ENCODE measurements at regions not wholly inside any gene's neighbourhood (a gene's known extent, or its start where the extent isn't known, plus 50 kb on each side); places are given as distances from the start of the nearest gene placed in this dataset.

- intact Hi-C loops (cut with micrococcal nuclease) = no loop called here
- DNase-seq (no peak), ATAC-seq (no peak)
Observed at GRCh38 chr17:72411124-72411563, 290.3 kb downstream of the SOX9 start.

GRCh38 chr17:72412650-72413076 lies 291.8 kb downstream of the SOX9 start:
- intact Hi-C loops (cut with micrococcal nuclease) = no loop called here
- ATAC-seq (peak; percentile 77), DNase-seq (peak; percentile 39)

DNA sequence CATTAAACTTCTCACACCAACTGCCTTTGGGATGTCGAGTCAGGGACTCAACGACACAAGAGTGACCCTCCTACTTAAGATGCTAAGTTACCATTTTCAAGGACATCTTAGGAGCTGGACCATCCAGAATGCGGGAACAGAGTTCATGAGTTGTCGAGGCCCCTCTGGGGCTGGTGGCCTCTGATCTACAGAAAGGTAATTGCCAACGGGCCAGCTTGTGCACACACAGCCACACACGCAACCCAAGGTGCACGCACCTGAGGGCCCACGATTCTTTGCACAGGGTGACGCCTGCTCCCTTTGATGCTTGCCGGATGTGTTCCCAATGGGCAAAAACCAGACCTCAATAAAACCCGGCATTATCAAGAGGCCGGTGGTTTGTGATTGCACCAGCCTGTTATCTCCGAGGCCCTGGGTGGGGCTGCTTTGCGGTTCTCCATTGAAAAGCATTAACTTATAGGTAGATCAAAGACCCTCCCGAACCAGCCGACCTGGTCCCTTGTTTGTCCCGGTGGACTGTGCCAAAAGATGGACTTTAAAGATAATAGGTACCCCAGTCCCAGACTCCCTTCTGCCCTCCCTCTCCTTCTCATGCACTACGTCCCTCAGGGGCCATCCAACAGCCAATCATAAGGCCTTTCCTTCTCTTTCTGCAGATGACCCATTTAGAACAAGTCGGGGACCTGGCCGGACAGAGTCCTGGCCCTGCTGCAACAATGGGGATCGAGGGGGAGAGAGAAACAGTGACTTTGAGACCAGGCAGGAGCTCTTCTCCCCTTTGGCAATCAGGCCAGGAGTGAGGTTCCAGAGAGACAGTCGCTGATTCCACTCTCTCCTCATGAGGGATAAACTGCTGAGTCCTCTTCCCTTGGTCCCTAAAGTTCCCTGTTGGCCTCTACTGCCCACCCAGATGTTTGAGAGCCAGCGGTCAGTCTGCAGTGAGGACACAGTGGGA lies 292.5 kb downstream of the SOX9 start:
- intact Hi-C loops (cut with micrococcal nuclease) = no loop called here
- DNase-seq = no peak
- ATAC-seq = no peak

DNA sequence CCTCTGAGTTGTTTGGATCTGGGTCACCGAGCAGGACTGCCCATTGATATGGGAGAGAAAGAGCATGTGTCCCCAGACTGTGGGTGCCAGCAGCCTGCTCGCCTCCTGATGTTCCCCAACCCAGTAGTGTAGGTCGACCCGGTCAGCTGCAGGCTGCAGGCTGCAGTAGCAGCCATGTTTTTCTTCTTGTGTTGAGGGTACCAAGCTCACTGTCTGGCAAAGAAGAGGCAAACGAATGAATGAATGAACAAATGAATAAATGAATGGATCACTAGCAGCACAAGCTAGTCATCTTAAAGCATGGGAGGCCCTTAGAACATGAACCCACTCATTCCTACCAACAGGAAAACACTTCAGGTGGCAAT lies 293.2 kb downstream of the SOX9 start:
- DNase-seq (no peak), ATAC-seq (no peak)
- intact Hi-C loops (cut with micrococcal nuclease) = no loop called here

- peak; percentile 68 for ATAC-seq
- peak; percentile 49 for DNase-seq
- intact Hi-C loops (cut with micrococcal nuclease) = no loop called here
Observed at GRCh38 chr17:72414967-72415853, 294.4 kb downstream of the SOX9 start.

GRCh38 chr17:72416054-72416675 lies 295.3 kb downstream of the SOX9 start:
- DNase-seq (no peak), ATAC-seq (no peak)
- intact Hi-C loops (cut with micrococcal nuclease) = no loop called here

GRCh38 chr17:72416905-72417304 lies 296.1 kb downstream of the SOX9 start:
- ATAC-seq = no peak
- DNase-seq = no peak
- intact Hi-C loops (cut with micrococcal nuclease) = no loop called here

DNA sequence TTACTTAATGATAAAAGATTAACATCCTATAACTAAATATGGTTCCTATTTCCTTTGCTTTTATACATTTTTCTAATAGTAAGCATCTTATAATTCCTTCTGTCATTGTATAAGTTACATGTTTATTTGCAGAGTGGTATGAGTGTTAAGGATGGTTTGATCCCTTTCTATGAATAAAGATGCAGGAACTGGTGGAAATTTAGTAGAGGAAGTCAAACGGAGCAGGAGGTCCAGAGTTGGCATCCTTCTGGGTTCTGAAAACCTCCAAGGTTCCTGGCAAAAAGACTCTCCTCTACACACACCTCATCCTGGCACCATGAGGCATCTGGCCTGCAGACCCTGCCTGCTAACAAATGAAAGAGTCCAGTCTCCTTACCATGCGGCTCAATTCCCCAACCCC lies 296.8 kb downstream of the SOX9 start:
- no peak for ATAC-seq
- no peak for DNase-seq
- intact Hi-C loops (cut with micrococcal nuclease) = no loop called here

DNA sequence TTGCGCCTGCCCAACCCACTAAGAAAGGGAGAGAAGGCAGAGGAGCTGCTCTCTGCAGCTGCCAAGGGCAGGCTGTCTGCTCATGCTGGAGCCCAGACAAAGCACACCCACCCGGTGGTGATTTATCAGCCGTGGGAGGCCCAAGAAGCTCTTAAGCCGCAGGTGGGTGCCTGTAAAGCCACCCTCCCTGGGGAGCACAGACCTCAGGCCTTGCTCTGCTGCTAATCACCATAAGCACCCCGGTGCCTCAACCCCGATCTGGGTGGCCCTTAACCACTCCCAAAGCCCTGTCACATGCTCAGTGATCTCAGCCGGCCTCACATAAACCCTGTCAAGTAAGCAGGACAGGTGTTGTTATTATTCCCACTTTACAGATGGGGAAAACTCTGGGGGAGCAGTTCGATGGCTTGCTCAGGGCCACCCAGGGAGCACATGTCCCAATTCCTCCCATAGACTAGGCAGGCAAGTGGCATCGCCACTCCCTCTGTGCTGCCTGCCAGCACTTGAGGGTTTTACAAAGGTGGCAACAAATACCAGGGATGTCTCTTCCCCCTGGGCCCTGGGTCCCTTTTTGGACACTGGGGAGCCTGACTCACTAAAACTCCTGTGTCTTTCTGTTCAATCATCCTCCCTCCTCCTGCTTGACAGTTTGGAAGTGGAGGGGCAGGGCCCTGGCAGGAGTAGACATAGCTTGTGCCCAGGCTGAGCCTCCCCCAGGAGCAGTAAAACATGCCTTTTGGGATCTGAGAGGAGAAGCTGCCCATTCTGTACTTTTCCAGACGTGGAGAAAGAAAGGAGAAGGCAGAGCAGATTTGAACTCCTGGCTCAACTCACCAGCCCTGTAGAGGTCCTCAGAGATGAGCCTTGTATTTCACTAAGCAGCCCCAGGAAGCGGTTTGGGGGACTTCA lies 299.3 kb downstream of the SOX9 start:
- ATAC-seq (no peak), DNase-seq (no peak)
- intact Hi-C loops (cut with micrococcal nuclease) = no loop called here

DNA sequence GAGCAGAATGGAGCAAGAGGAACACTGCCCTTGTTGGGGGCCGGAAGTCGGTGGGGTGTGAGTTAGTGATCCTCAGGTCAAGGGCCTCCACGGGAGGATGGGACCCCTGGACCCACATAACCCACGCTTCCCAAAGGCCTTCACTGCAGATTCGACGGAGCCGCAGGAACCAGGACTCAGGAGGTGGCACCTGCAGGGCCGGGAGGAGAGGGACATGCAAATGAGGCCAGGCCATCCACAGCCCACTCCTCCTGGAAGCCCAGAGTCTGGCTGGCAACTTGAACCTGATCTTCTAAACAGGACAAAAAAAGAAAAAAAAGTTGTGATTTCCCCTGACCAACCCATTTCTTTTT lies 299.9 kb downstream of the SOX9 start:
- intact Hi-C loops (cut with micrococcal nuclease) = no loop called here
- no peak for DNase-seq
- no peak for ATAC-seq

DNA sequence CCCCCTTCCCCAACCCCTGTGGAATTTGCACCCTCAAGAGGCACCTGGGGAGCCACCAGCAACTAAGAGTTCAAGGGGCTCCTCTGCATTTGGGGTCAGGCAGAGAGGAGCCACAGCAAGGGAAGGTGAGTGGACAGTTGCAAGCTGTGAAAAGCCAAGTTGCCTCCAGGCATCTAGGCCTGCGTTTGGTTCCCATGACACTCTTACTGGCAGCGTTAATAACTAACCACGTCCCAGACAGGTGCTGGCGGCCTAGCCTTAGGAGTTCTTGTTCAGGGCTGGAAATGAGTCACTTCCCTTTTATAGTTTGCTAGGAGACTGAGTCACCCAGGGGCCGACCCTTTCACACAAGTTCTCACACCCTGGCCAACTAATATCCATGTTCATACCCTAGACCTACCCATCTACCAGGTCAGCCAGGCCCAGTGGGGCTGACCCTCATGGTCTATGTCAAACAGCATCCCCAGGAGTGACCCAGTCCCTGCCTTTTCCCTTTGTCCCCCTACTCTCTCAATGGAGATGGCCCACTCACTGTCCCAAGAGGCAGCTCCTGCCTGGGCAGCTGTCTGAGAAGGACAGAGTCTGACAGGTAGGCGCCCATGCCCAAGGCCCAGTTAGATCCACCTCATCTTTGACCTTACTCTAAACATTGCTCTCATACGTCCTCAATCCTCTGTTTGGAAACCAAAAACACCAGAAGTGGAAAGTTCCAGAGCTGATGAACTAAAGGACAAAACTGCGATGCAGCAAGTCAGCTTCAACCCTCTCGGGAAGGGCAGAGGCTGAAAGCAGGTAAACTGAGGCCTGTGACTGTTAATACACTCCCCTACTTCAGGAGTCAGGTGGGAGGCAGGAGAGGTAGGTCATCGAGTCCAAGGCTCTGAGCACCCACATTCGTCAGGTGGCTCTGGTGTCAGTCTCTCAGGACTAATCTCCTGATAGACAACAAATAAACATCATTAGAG lies 300.6 kb downstream of the SOX9 start:
- DNase-seq (no peak), ATAC-seq (peak; percentile 33)
- intact Hi-C loops (cut with micrococcal nuclease) = no loop called here

DNA sequence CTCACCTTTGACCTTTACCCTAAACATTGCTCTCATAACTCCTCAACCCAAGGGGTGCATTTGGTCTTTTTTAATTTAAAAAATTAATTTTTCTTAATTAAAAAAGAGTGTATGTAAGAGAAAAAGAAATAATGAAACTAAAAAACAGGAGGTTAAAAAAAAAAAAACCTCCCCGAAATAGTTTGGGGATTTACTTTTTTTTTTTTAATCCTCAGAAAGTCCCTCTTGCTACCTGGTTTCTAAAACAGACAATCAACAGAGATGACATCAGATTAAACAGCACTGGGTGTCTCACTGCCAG lies 301.3 kb downstream of the SOX9 start:
- intact Hi-C loops (cut with micrococcal nuclease) = no loop called here
- ATAC-seq (no peak), DNase-seq (no peak)

DNA sequence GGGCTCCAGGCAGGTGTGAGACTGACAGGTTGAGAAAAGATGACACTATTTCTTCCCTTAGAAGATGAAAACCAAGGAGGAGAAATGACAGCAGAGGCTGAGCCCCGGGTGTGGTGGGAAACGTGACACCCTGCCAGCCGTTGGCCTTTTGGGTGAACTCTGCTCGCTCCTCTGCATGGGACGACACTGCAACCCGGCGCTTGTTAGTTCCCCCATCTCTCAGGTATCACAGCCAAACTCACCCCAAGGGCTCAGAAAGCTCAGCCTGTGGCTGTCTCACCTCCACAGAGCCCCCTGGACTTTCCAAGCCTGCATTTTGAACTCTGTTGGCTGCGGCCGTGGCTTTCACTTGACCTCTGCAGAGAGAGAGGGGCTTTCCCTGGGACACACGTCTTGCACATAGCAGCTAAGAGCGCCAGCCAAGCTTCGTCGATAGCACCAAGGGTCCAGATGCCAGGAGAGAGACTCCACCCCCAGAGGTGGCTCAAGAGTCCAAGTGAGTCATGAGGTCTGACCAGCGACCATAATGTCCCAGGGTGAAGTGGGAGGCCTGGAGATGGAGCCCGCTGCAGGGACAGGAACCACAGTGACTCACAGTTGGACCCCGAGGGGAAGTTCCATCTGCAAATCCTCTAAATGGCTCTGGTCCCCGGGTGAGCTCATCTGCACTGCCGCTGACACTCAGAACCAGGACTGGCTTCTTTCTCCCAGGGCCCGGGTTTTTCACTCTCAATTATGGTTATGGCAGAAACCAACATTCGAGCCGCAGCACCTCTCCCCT lies 301.9 kb downstream of the SOX9 start:
- peak; percentile 90 for ATAC-seq
- DNase-seq = peak; percentile 62
- intact Hi-C loops (cut with micrococcal nuclease) = no loop called here

- ATAC-seq = no peak
- intact Hi-C loops (cut with micrococcal nuclease) = no loop called here
- no peak for DNase-seq
Observed at GRCh38 chr17:72423286-72423589, 302.4 kb downstream of the SOX9 start.

DNA sequence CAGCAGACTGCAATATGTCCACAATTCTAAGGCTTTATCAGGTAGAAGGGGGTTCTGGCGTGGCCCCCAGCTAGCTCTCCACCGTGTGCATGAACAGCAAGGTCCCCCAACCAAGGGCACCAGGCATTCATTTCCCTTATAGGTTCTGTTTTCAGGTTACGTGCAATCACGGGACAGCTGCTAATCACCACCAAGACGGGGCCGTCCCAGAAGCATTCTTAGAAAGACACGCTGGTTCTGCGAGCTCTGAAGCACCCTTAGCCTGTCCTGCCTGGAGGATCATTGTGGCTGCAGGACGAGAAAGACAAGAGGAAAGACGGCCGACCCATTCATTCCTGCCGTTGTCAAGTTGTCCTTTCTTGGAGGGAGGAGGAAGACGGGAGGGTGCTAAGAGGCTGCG lies 302.9 kb downstream of the SOX9 start:
- ATAC-seq (no peak), DNase-seq (no peak)
- intact Hi-C loops (cut with micrococcal nuclease) = no loop called here

DNA sequence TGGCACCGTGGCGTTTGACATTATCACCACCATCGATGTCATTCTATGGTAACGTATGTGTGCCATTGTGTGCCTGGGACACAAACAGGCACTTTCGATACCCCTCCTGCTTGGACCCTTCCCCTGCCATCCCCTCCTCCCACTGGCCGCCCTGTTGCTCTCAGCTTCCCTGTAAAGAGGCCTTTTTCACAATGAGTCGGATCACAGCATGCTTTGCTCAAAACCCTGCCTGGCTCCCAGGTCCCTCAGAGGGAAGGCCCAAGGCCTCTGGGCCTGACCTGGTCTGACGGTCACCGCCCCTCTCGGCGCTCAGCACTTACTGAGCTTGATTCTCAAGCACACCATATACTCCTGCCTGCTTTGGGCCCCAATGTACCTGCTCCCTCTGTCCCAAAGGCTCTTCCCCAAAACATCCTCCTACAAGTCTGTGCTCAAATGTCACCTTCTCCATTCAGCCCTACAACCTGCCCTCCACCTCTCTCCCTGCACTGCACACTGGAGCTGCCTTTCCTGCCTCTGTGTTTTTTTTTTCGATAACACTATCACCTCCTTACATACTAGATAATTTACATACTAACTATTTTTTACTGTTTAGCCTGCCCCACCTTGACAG lies 303.8 kb downstream of the SOX9 start:
- no peak for DNase-seq
- intact Hi-C loops (cut with micrococcal nuclease) = no loop called here
- no peak for ATAC-seq
